GM23248 (cell line): ENCODE measurements at regions not wholly inside any gene's neighbourhood (a gene's known extent, or its start where the extent isn't known, plus 50 kb on each side); places are given as distances from the start of the nearest gene placed in this dataset.

Experiments
- EZH2 ChIP-seq: fragments of 200-600 bp; sonication (generic); IDR thresholded peaks from 2 replicates; pipeline ENCODE4 v1.6.1; 2018; ENCODE audit warnings: antibody characterized with exemption, mild to moderate bottlenecking; ENCODE audit not compliant: insufficient read depth, poor library complexity, severe bottlenecking
- EZH2phosphoT487 ChIP-seq: fragments of 200-600 bp; sonication (generic); IDR thresholded peaks from 2 replicates; pipeline ENCODE4 v1.6.1; 2018; ENCODE audit warnings: antibody characterized with exemption, moderate library complexity, mild to moderate bottlenecking, low read depth; ENCODE audit not compliant: insufficient read depth

- TF ChIP-seq EZH2phosphoT487 (0 out of 2 replicates have a peak, but pooled peaks have one; percentile 4), EZH2 (no peak)
Observed at GRCh38 chr15:89405494-89405893, 70.9 kb upstream of the POLG start.
